UCSD-AML1 (cell line): ENCODE measurements at regions not wholly inside any gene's neighbourhood (a gene's known extent, or its start where the extent isn't known, plus 50 kb on each side); places are given as distances from the start of the nearest gene placed in this dataset.
"Not testable (repeated sequence)": the region's sequence is repeated elsewhere in the genome, so short reads cannot be mapped to it uniquely, and the experiment has no call there.

ENCODE experiments used
- DNase-seq: peaks from one replicate; lab custom pipeline; 2025; ENCODE audit not compliant: unreplicated experiment; lab: John Stamatoyannopoulos, UW

GRCh38 chr7:124643311-124643811, 122.2 kb downstream of the GPR37 start:
- DNase-seq: no peak

GRCh38 chr7:124635416-124635815, 130.2 kb downstream of the GPR37 start:
- DNase-seq: no peak

DNA sequence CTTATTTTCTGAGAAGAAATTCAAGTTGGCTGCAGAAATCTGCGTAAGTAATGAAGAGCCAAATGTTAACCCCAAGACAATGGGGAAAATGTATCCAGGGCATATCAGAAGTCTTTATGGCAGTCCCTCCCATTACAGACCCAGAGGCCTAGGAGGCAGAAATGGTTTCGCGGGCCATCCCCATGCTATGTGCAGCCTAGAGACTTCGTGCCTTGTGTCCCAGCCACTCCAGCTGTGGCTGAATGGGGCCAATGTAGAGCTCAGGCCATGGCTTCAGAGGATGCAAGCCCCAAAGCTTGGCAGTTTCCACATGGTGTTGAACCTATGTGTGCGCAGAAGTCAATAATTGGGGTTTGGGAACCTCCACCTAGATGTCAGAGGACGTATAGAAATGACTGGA, 131.9 kb downstream of the GPR37 start:
- DNase-seq: no peak

DNA sequence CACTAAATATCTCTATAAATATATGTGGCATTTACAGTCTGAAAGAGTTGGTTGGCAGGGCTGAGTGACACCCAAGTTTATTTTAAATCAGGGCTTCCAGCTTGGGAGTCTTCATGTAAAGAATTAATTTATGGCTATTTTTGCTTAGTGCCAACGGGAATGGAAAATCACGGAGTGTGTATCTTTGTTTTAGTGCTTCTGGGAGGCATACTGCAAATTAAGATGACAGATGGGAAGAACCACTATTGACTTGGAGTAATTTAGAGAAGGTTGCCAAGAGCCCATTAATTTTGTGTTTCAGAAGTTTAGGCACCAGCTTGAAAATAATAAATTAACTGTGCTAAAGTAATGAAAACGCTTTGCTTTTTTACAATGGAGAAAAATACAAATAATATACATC, 135.2 kb downstream of the GPR37 start:
- DNase-seq: no peak

GRCh38 chr7:124618871-124619270, 146.7 kb downstream of the GPR37 start:
- no peak for DNase-seq

DNA sequence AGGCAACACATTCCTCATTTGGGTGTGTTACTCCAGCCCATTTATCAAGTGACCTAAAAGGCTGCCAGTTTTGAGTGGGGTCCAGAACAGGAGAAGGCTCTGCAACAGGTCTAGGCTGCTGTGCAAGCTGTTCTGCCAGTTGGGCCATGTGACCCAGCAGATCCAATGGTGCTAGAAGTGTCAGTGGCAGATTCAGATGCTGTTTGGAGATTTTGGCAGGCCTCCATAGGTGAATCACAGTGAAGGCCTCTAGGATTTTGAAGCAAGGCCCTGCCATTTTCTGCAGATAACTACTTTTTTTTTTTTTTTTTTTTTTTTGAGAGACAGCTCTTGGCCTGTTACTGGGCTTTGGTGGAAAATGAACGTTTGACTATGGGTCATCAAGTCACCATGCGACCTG, 147.5 kb downstream of the GPR37 start:
- DNase-seq: not testable (repeated sequence)

DNA sequence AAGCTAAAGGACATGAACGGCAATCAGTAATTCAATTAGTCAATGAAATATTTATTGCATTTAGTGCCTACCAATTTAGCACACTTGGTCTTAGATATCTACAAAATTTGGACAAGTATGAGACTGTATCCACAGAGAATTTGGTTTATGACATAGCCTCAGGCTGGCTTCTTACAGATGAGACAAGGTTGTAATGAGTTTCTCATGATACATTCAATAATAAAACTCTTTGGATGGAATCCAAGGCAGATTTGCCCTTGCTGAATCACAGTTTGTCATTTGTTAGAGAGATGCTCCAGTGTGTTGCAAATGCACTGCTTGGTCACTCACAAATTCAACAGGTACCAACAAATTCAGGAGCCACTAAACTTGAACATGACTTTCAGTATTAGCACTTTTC, 162.5 kb downstream of the GPR37 start:
- DNase-seq: no peak

- DNase-seq: no peak
These were observed 168.1 kb downstream of the GPR37 start for GRCh38 chr7:124597509-124597908.

DNA sequence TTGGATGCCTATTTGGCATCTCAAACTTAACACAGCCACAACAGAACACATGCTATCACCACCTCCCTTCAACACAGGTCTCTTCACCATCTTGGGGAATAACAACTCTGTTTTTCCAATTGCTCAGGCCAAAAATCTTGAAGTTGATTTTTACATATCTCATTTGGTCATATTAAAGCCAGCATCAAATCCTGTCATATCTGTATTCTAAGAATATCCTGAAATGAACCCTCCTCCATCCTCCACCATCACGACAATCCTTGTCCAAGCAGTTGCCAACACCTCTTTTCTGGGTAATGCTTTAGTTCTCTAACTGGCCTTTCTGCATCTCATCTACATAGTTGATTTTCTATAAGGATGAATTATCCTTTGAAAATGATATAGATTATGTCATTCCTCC, 168.7 kb downstream of the GPR37 start:
- no peak for DNase-seq

GRCh38 chr7:124590814-124591213, 174.8 kb downstream of the GPR37 start:
- no peak for DNase-seq

GRCh38 chr7:124577256-124577655, 188.3 kb downstream of the GPR37 start:
- no peak for DNase-seq

DNA sequence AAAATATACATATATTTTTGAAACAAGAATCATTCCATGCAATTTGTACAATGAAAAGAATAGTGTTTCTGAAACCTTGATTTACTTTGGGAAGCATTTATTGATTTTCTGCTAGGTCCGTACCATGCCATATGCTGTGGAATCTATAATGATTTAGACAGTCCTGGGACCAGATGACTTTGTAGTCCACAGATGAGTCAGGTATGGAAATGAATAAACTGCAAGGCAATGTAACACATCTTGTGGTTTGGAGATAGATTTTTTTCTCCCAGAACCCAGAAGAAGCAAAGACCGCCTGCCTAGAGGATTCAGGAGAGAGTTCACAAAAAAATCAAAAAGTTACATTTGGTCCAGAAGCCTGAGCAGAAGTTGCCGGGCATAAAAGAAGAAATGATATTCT, 190.4 kb downstream of the GPR37 start:
- no peak for DNase-seq

DNA sequence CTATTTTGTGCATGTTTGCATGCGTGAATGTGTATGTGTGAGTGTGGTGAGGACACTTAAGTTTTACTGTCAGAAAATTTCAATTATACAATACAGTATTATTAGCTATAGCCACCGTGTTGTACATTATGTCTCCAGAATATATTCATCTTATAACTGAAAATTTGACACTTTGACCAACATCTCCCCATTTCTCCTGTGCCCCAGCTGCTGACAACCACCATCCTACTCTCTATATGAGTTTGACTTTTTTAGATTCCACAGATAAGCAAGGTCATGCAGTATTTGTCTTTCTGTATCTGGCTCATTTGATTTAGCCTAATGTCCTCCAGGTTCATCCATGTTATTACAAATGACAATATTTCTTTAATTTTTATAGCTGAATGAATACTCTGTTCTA, 195.0 kb downstream of the GPR37 start:
- no peak for DNase-seq

DNA sequence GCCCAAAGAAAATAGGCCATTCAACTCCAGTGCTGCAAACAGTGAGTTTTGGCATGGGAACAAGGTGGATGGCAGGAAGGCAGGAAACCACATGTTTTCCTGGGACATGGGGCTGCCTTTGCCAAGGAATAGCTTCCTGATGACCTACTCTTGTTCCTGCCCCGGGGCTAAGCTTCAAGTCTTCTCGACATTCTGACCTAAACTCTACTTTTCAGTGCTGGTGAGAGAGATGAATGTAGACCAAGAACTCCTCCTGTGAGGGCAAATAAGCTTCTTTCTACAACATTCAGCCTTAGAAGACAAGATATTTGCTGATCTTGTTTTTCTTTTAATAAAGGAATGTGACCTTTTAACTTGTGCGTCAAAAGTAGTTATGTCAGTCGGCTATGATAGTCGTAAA, 199.0 kb downstream of the GPR37 start:
- DNase-seq: no peak

DNA sequence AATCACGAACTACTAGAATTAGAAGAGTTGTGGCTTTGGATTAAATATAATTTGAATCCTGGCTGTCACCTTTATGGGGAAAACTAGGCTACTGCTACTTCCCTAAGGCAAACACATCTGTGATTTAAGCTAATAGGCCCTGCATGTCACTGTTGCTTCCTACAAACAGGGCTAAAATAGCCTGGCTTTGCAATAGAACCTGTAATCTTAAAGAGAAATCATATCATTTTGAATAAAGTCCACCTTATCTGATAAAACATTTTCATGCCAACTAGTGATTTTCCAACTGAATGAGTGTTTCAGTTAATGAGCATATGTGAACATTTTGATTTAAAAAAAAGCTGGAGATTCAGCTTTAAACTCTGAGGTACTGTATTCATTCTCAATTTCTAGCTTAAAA, 208.0 kb downstream of the GPR37 start:
- no peak for DNase-seq

GRCh38 chr7:124557101-124557500, 208.5 kb downstream of the GPR37 start:
- DNase-seq: no peak

- no peak for DNase-seq
These were observed 212.1 kb downstream of the GPR37 start for GRCh38 chr7:124553502-124553901.

DNA sequence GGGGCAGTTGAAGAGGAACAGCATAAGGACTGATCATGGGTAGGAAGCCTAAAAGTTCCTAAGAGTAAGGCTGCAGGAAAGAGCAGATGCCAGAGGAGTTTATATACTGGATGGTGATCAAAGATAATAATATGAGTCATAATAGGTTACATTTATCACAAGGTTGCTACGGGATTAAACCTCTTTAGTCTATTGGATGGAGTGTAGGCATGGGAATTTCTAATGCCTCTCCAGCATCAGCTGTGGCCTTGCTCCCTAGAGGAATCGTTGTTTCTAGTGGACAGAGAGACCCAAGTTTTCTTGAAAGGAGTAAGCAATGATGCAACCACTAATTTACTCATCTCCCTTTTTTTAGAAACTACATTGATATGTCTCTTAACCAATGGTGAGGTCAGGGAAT, 213.4 kb downstream of the GPR37 start:
- DNase-seq: no peak

GRCh38 chr7:124550036-124550435, 215.6 kb downstream of the GPR37 start:
- no peak for DNase-seq

- DNase-seq: no peak
These were observed 223.1 kb downstream of the GPR37 start for GRCh38 chr7:124542476-124542875.

GRCh38 chr7:124536156-124536762, 229.3 kb downstream of the GPR37 start:
- DNase-seq: no peak

- DNase-seq: no peak
These were observed 233.4 kb downstream of the GPR37 start for GRCh38 chr7:124532166-124532565.

- no peak for DNase-seq
These were observed 248.7 kb downstream of the GPR37 start for GRCh38 chr7:124516911-124517310.
